Adrenal gland (tissue), 9 donors: ENCODE measurements at regions not wholly inside any gene's neighbourhood (a gene's known extent, or its start where the extent isn't known, plus 50 kb on each side); places are given as distances from the start of the nearest gene placed in this dataset.

Source experiments
- DNase-seq, 7 donors: peaks; one replicate each; pipeline ENCODE4 v3.0.0-alpha.2; 2019 to 2020
- H3K27ac ChIP-seq, 5 donors: fragments of 200-600 bp; sonication (generic) in 4 of 5; 1 replicate in 3 of 5; 2 replicates in 2 of 5; pipeline versions ENCODE4 v1.5.1 to v1.8.0; 2016 to 2020; ENCODE audit warnings: mild to moderate bottlenecking in 1 of 5
- H3K27me3 ChIP-seq: fragments of 200-600 bp; 2 replicates; pipeline ENCODE4 v1.8.0; 2021
- H3K36me3 ChIP-seq, 2 donors: fragments of 200-600 bp; replicated peaks in 1 of 2; 1 replicate in 1 of 2; 2 replicates in 1 of 2; pipeline versions ENCODE4 v1.5.1 to v1.8.0; 2018 to 2022
- H3K4me1 ChIP-seq, 2 donors: fragments of 200-600 bp; replicated peaks in 1 of 2; 1 replicate in 1 of 2; 2 replicates in 1 of 2; pipeline versions ENCODE4 v1.5.1 to v1.8.0; 2018 to 2021
- H3K4me3 ChIP-seq, 4 donors: fragments of 200-600 bp; sonication (generic) in 3 of 4; one replicate each; pipeline ENCODE4 v1.5.1; 2016 to 2018
- H3K9me3 ChIP-seq, 3 donors: fragments of 200-600 bp; sonication (generic) in 1 of 3; replicated peaks in 1 of 3; 1 replicate in 2 of 3; 2 replicates in 1 of 3; pipeline versions ENCODE4 v1.5.1 to v1.8.0; 2016 to 2021
- POLR2A ChIP-seq, 2 donors: fragments of 450-650 bp; IDR thresholded peaks; one replicate each; pipeline ENCODE4 v1.6.1; 2017; ENCODE audit warnings: antibody characterized with exemption in 2 of 2, mild to moderate bottlenecking in 2 of 2, moderate library complexity in 1 of 2
- WGBS, 4 donors: extraction: QIAGEN DNeasy Blood & Tissue Kit in 2 of 4; methylation state at CpG; one replicate each; pipeline versions ENCODE4 v1.1.5 to v1.1.7; 2013 to 2017; 5-methylcytosine and 5-hydroxymethylcytosine counted together
- intact Hi-C, 2 donors: fragments of 100-400 bp; cut with DNase I; formaldehyde crosslinking; loops; one replicate each; pipeline versions ENCODE4 v1.14.1 to v1.15.0; 2022 to 2023
- TF ChIP-seq, protein P1 (sequence below), 6 experiments: fragments of 450-650 bp in 4 of 6; fragments of 200-600 bp in 2 of 6; sonication (generic) in 1 of 6; IDR thresholded peaks; 1 replicate in 5 of 6; 2 replicates in 1 of 6; pipeline versions ENCODE4 v1.5.1 to v1.8.0; 2016 to 2021; ENCODE audit warnings: antibody characterized with exemption in 6 of 6, mild to moderate bottlenecking in 2 of 6, moderate library complexity in 1 of 6
- donor health status: healthy with polysubstance abuse.
- donor health status: Bipolar disorder and iron deficiency.
- donor health status: DM: yes; HTN: yes; CAD: no.
- donor health status: DM: no; HTN: no; CAD: no.
- donor health status: DM: no; HTN: no; CAD: no.

DNA sequence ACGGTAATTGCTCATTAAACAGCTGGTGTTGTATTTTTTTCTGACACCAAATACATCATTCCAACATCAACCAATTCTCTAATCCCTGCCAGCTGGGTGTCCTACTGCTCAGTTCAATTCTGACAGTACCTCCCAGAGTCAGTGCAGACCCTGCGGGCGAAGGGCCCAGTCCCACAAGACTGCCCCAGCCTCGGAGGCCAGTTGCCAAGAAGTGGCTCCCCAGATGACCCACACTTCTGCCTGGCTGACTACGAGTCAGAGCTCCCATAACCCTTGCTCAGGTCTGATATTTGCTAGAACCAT lies 147.2 kb downstream of the CTTN start:
- H3K4me1 ChIP-seq = no peaks in the 10 kb centered on the region
- 83 to 89% (median 85%) methylated on average over 5 of the region's 5 CpGs for WGBS, 4 donors
- no peaks in the 10 kb centered on the region for H3K9me3 ChIP-seq
- H3K27me3 ChIP-seq = no peaks in the 10 kb centered on the region
- no peaks in the 10 kb centered on the region for H3K36me3 ChIP-seq
- no peak overlapping the region for H3K27ac ChIP-seq
- TF ChIP-seq, protein P1, sequence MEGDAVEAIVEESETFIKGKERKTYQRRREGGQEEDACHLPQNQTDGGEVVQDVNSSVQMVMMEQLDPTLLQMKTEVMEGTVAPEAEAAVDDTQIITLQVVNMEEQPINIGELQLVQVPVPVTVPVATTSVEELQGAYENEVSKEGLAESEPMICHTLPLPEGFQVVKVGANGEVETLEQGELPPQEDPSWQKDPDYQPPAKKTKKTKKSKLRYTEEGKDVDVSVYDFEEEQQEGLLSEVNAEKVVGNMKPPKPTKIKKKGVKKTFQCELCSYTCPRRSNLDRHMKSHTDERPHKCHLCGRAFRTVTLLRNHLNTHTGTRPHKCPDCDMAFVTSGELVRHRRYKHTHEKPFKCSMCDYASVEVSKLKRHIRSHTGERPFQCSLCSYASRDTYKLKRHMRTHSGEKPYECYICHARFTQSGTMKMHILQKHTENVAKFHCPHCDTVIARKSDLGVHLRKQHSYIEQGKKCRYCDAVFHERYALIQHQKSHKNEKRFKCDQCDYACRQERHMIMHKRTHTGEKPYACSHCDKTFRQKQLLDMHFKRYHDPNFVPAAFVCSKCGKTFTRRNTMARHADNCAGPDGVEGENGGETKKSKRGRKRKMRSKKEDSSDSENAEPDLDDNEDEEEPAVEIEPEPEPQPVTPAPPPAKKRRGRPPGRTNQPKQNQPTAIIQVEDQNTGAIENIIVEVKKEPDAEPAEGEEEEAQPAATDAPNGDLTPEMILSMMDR (IDR thresholded peaks at IDR 0.05) = no peak
- no peak for TF ChIP-seq POLR2A (IDR thresholded peaks at IDR 0.05)
- DNase-seq = no peak
- H3K4me3 ChIP-seq = no peak overlapping the region
- intact Hi-C loops = no loop called here

DNA sequence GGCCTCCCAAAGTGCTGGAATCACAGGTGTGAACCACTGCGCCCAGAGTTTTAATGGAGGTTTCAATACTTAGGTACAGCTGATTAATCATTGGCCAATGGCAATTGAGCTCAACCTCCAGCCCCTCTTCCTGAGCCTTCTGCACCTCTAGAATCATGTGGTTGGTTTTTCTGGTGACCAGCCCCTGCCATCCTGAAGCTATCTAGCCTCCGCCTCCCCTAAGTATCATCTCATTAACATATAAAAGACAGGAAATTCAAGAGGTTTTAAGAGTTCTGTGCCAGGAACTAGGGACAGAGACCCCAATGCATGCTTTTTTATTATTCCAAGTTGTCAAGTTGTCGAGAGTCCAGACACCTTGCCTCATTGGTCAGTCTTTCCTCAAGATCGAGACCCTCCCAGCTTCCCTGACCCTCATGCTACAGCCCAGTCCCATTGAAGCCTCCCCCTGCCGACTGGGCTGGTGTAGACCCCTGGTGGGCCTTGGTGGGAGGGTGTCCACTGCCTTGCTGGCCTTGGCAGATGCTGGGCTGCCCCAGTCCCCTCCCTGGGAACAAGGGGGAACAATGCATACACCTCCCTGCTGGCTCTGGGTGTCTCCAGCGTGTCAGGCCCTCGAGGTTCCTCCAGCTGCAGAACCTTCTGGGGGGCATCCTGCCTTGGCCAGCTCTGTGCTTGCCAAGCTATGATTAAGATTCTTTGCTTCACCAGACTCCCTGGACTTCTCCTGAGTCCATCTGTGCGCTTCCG lies 148.0 kb downstream of the CTTN start:
- no peaks in the 10 kb centered on the region for H3K36me3 ChIP-seq
- H3K4me1 ChIP-seq = no peaks in the 10 kb centered on the region
- no peak for TF ChIP-seq POLR2A (IDR thresholded peaks at IDR 0.05)
- TF ChIP-seq, protein P1 (IDR thresholded peaks at IDR 0.05) = no peak
- no peak overlapping the region for H3K4me3 ChIP-seq
- 73 to 97% (median 91%) methylated on average over 6 to 9 of the region's 9 CpGs for WGBS, 4 donors
- no peaks in the 10 kb centered on the region for H3K9me3 ChIP-seq
- no peak overlapping the region for H3K27ac ChIP-seq
- no peak for DNase-seq
- intact Hi-C loops = no loop called here
- no peaks in the 10 kb centered on the region for H3K27me3 ChIP-seq

DNA sequence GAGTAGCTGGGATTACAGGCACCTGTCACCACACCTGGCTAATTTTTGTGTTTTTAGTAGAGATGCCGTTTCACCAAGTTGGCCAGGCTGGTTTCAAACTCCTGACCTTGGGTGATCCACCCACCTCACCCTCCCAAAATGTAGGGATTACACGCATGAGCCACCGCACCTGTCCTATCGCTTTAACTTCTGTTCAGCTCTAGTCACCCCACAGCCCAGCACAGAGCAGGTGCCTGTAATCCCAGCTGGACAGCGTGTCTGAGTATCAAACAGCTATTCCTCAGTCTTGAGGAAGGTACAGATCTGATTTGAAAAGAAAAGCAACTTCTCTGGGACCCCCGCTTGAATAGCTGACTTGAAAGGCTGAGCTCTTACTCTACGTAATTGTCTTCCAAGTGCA lies 149.1 kb downstream of the CTTN start:
- Histone ChIP-seq H3K36me3 (no peaks in the 10 kb centered on the region), H3K27ac (no peak overlapping the region), H3K27me3 (no peaks in the 10 kb centered on the region), H3K4me1 (no peaks in the 10 kb centered on the region), H3K9me3 (no peaks in the 10 kb centered on the region), H3K4me3 (no peak overlapping the region)
- TF ChIP-seq POLR2A (IDR thresholded peaks at IDR 0.05) = no peak
- TF ChIP-seq, protein P1 (IDR thresholded peaks at IDR 0.05) = no peak
- WGBS, 4 donors = 82 to 96% (median 85%) methylated on average over 7 of the region's 7 CpGs
- intact Hi-C loops = no loop called here
- no peak for DNase-seq

DNA sequence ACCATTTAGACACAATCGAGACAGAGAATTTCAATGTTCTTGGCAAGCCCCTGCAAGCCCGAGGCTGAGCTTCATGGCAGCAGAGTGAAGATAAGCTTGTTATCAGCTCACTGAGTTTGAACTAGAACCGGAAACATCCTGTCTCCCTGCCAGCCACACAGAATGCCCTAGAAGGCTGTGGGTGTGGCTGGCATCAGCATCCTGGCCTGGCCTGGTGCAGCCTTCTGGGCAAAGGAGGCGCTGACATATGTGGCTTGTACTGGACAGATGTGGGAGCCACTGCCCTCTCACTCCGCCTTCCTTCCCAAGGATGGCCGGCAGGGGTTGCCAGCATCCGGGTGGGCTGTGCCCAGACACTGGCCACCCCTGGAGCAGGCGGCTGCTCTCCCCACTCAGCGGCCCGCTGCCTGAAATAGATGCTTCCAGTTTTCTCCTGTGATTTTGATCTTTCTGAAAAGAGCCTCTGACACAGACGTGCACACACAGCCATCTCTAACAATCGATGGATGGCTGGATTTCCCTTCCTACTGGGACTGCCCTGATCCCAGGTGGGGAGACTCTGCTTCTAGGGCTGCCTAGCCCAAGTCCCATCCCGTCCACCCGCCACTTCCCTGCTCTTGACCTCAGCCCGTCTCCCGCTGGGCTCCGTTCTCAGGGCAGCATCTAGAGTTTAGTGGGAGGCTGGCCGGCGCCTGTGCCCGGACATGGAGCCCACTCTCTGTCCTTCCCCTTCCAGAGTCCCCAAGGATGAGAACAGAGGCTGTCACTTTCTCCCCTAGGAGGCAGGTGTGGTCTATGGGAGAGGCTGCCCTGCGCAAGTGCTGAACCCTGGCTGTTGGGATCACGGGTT lies 149.7 kb downstream of the CTTN start:
- no peak for TF ChIP-seq POLR2A (IDR thresholded peaks at IDR 0.05)
- WGBS, 4 donors = 75 to 86% (median 77%) methylated on average over 12 to 22 of the region's 22 CpGs
- peak in 5 of 7 donors; percentile 29 to 67 (median 37) for DNase-seq
- Histone ChIP-seq H3K4me1 (no peaks in the 10 kb centered on the region), H3K9me3 (no peaks in the 10 kb centered on the region), H3K4me3 (no peak overlapping the region), H3K27ac (no peak overlapping the region), H3K27me3 (no peaks in the 10 kb centered on the region), H3K36me3 (no peaks in the 10 kb centered on the region)
- intact Hi-C loops = no loop called here
